Breast epithelium (tissue), 4 donors: ENCODE measurements at regions not wholly inside any gene's neighbourhood (a gene's known extent, or its start where the extent isn't known, plus 50 kb on each side); places are given as distances from the start of the nearest gene placed in this dataset.

ENCODE experiments used
- DNase-seq, 2 donors: peaks; one replicate each; pipeline ENCODE4 v3.0.0-alpha.2; 2019; ENCODE audit warnings: low spot score in 2 of 2
- H3K27ac ChIP-seq, 2 donors: fragments of 200-600 bp; sonication (generic) in 1 of 2; one replicate each; pipeline ENCODE4 v1.5.1; 2016 to 2019; ENCODE audit warnings: mild to moderate bottlenecking in 1 of 2
- H3K27me3 ChIP-seq, 2 donors: fragments of 200-600 bp; sonication (generic) in 1 of 2; one replicate each; pipeline versions ENCODE4 v1.5.1 to v1.6.0; 2017 to 2019; ENCODE audit warnings: control low read depth in 1 of 2, mild to moderate bottlenecking in 1 of 2
- H3K36me3 ChIP-seq: fragments of 200-600 bp; one replicate; pipeline ENCODE4 v1.5.1; 2019
- H3K4me1 ChIP-seq, 2 donors: fragments of 200-600 bp; sonication (generic); one replicate each; pipeline ENCODE4 v1.5.1; 2016 to 2019; ENCODE audit warnings: control low read depth in 1 of 2
- H3K4me3 ChIP-seq, 3 donors: fragments of 200-600 bp; sonication (generic); 1 replicate in 2 of 3; 2 replicates in 1 of 3; pipeline ENCODE4 v1.5.1; 2016 to 2019; ENCODE audit warnings: mild to moderate bottlenecking in 3 of 3, moderate library complexity in 2 of 3
- H3K9me3 ChIP-seq, 2 donors: fragments of 200-600 bp; sonication (generic) in 1 of 2; one replicate each; pipeline ENCODE4 v1.5.1; 2016 to 2019; ENCODE audit warnings: control low read depth in 1 of 2
- CTCF ChIP-seq, 3 donors: fragments of 450-650 bp; IDR thresholded peaks; one replicate each; pipeline ENCODE4 v1.5.1; 2016 to 2017; ENCODE audit warnings: antibody characterized with exemption in 3 of 3, mild to moderate bottlenecking in 3 of 3, moderate library complexity in 3 of 3
- POLR2A ChIP-seq: fragments of 450-650 bp; IDR thresholded peaks from one replicate; pipeline ENCODE4 v1.6.1; 2016; ENCODE audit warnings: antibody characterized with exemption, mild to moderate bottlenecking, moderate library complexity
- POLR2AphosphoS5 ChIP-seq, 3 donors: sonication (generic); formaldehyde crosslinking; IDR thresholded peaks; one replicate each; pipeline ENCODE4 v1.6.1; 2017; ENCODE audit warnings: antibody characterized with exemption in 3 of 3
- intact Hi-C: fragments of 100-400 bp; cut with DNase I; formaldehyde crosslinking; loops from one replicate; pipeline ENCODE4 v1.15.1; 2023; ENCODE audit warnings: low total_unique reads

GRCh38 chr5:63894690-63895089 is 67.6 kb downstream of the HTR1A start:
- no peak for DNase-seq
- TF ChIP-seq POLR2AphosphoS5 (IDR thresholded peaks at IDR 0.05) (no peak), POLR2A (no peak), CTCF (IDR thresholded peaks at IDR 0.05) (no peak)
- H3K9me3 ChIP-seq, result no peaks in the 10 kb centered on the region
- intact Hi-C loops, result no loop called here
- no peaks in the 10 kb centered on the region for H3K36me3 ChIP-seq
- H3K4me1 ChIP-seq, result no peaks in the 10 kb centered on the region
- H3K4me3 ChIP-seq, result no peak overlapping the region
- H3K27me3 ChIP-seq, result no peaks in the 10 kb centered on the region
- H3K27ac ChIP-seq, result no peak overlapping the region

- H3K4me1 ChIP-seq, result no peaks in the 10 kb centered on the region
- no peaks in the 10 kb centered on the region for H3K9me3 ChIP-seq
- H3K27me3 ChIP-seq, result no peaks in the 10 kb centered on the region
- intact Hi-C loops, result no loop called here
- no peak overlapping the region for H3K4me3 ChIP-seq
- no peak for DNase-seq
- H3K36me3 ChIP-seq, result no peaks in the 10 kb centered on the region
- TF ChIP-seq POLR2AphosphoS5 (IDR thresholded peaks at IDR 0.05) (no peak), CTCF (IDR thresholded peaks at IDR 0.05) (no peak), POLR2A (no peak)
- no peak overlapping the region for H3K27ac ChIP-seq
Observed at GRCh38 chr5:63878788-63879187, 83.5 kb downstream of the HTR1A start.

- intact Hi-C loops, result no loop called here
- no peak overlapping the region for H3K4me3 ChIP-seq
- TF ChIP-seq POLR2A (no peak), POLR2AphosphoS5 (IDR thresholded peaks at IDR 0.05) (no peak), CTCF (IDR thresholded peaks at IDR 0.05) (no peak)
- H3K36me3 ChIP-seq, result no peaks in the 10 kb centered on the region
- no peaks in the 10 kb centered on the region for H3K27me3 ChIP-seq
- no peak for DNase-seq
- H3K27ac ChIP-seq, result no peak overlapping the region
- no peaks in the 10 kb centered on the region for H3K4me1 ChIP-seq
- no peaks in the 10 kb centered on the region for H3K9me3 ChIP-seq
Observed at GRCh38 chr5:63877961-63878360, 84.3 kb downstream of the HTR1A start.

GRCh38 chr5:63860379-63860778 is 101.9 kb downstream of the HTR1A start:
- no peak for TF ChIP-seq POLR2A
- TF ChIP-seq CTCF (IDR thresholded peaks at IDR 0.05), result no peak
- no peak for TF ChIP-seq POLR2AphosphoS5 (IDR thresholded peaks at IDR 0.05)
- Histone ChIP-seq H3K4me1 (no peaks in the 10 kb centered on the region), H3K9me3 (peaks cover 0 to 25% of the 10 kb centered on the region in 2 donors), H3K27me3 (no peaks in the 10 kb centered on the region), H3K4me3 (no peak overlapping the region), H3K27ac (no peak overlapping the region), H3K36me3 (no peaks in the 10 kb centered on the region)
- no peak for DNase-seq
- intact Hi-C loops, result no loop called here

- no peak for DNase-seq
- Histone ChIP-seq H3K9me3 (peaks cover 0 to 4% of the 10 kb centered on the region in 2 donors), H3K4me3 (no peak overlapping the region), H3K36me3 (no peaks in the 10 kb centered on the region), H3K27ac (no peak overlapping the region), H3K4me1 (no peaks in the 10 kb centered on the region), H3K27me3 (no peaks in the 10 kb centered on the region)
- TF ChIP-seq POLR2A (no peak), CTCF (IDR thresholded peaks at IDR 0.05) (no peak), POLR2AphosphoS5 (IDR thresholded peaks at IDR 0.05) (no peak)
- intact Hi-C loops, result no loop called here
Observed at GRCh38 chr5:63854076-63854475, 108.2 kb downstream of the HTR1A start.
